IMR-90 (cell line): ENCODE measurements at regions not wholly inside any gene's neighbourhood (a gene's known extent, or its start where the extent isn't known, plus 50 kb on each side); places are given as distances from the start of the nearest gene placed in this dataset.

ENCODE experiments used
- ATAC-seq: fragments of 200-7000 bp; cut with Tn5 transposase; 2 replicates; pipeline ENCODE4 v1.9.1; 2020; ENCODE audit warnings: low read depth, mild to moderate bottlenecking, moderate library complexity
- BruUV-seq: library from RNA; stranded (reverse); fragments of 400-500 nt; replicated peaks from 2 replicates; lab custom pipeline; 2021; lab: Mats Ljungman, UMichigan
- CTCF ChIA-PET: fragments of 300-600 bp; formaldehyde crosslinking; extraction: SDS; loops from one replicate; lab custom pipeline; 2021; ENCODE audit warnings: antibody characterized with exemption; lab: Yijun Ruan, JAX
- POLR2A ChIA-PET: fragments of 300-600 bp; sonication (Branson Sonifier 250); formaldehyde crosslinking; loops from one replicate; lab custom pipeline; 2022; ENCODE audit warnings: antibody characterized with exemption; ENCODE audit not compliant: unreplicated experiment; lab: Charles Lee
- DNase-seq: peaks from one replicate; pipeline ENCODE4 v3.0.0; 2013
- H2AFZ ChIP-seq: replicated peaks from 2 replicates; pipeline ENCODE3; 2013; ENCODE audit warnings: low read length, mild to moderate bottlenecking; ENCODE audit not compliant: poor library complexity
- H2AK5ac ChIP-seq: 2 replicates; pipeline ENCODE4 v1.6.1; 2013; ENCODE audit warnings: low read depth, low read length, inconsistent platforms
- H2AK9ac ChIP-seq: replicated peaks from 2 replicates; pipeline ENCODE3; 2013; ENCODE audit warnings: mild to moderate bottlenecking, low read depth, low read length, moderate library complexity; ENCODE audit not compliant: poor library complexity
- H2BK120ac ChIP-seq: 2 replicates; pipeline ENCODE4 v1.6.1; 2013; ENCODE audit warnings: low read depth, low read length, inconsistent platforms
- H2BK15ac ChIP-seq: 3 replicates; pipeline ENCODE4 v1.6.1; 2013; ENCODE audit warnings: low read depth, low read length, inconsistent platforms
- H2BK20ac ChIP-seq: 2 replicates; pipeline ENCODE4 v1.6.1; 2013; ENCODE audit warnings: low read depth, mild to moderate bottlenecking, inconsistent platforms, low read length, moderate library complexity
- H2BK5ac ChIP-seq: 2 replicates; pipeline ENCODE4 v1.6.1; 2013; ENCODE audit warnings: mild to moderate bottlenecking, low read depth, low read length, inconsistent platforms; ENCODE audit not compliant: poor library complexity, severe bottlenecking
- H3K14ac ChIP-seq: replicated peaks from 2 replicates; pipeline ENCODE4 v1.6.1; 2013; ENCODE audit warnings: low read depth, low read length, inconsistent platforms
- H3K18ac ChIP-seq: 2 replicates; pipeline ENCODE4 v1.6.1; 2013; ENCODE audit warnings: low read depth, low read length, control low read depth
- H3K23ac ChIP-seq: 2 replicates; pipeline ENCODE4 v1.6.1; 2013; ENCODE audit warnings: low read depth, low read length, inconsistent platforms
- H3K27ac ChIP-seq: 2 replicates; pipeline ENCODE4 v1.5.1; 2013; ENCODE audit warnings: mild to moderate bottlenecking, control low read depth, low read length; ENCODE audit not compliant: insufficient read depth
- H3K27me3 ChIP-seq: 2 replicates; pipeline ENCODE4 v1.6.1; 2013; ENCODE audit warnings: low read length; ENCODE audit not compliant: control insufficient read depth, insufficient read depth
- H3K36me3 ChIP-seq: 2 replicates; pipeline ENCODE4 v1.6.1; 2013; ENCODE audit warnings: low read length, mixed read lengths; ENCODE audit not compliant: control insufficient read depth, insufficient read depth
- H3K4ac ChIP-seq: 2 replicates; pipeline ENCODE4 v1.6.1; 2013; ENCODE audit warnings: low read depth, low read length, inconsistent platforms
- H3K4me1 ChIP-seq: 2 replicates; pipeline ENCODE4 v1.6.1; 2013; ENCODE audit warnings: low read length, mixed read lengths; ENCODE audit not compliant: control insufficient read depth, insufficient read depth
- H3K4me2 ChIP-seq: 2 replicates; pipeline ENCODE4 v1.6.1; 2013; ENCODE audit warnings: low read depth, mild to moderate bottlenecking, control low read depth, low read length, moderate library complexity
- H3K4me3 ChIP-seq: 2 replicates; pipeline ENCODE4 v1.5.1; 2013; ENCODE audit warnings: low read depth, mild to moderate bottlenecking, control low read depth, low read length, moderate library complexity; ENCODE audit not compliant: insufficient read depth
- H3K56ac ChIP-seq: 2 replicates; pipeline ENCODE4 v1.6.1; 2013; ENCODE audit warnings: low read length, inconsistent platforms; ENCODE audit not compliant: insufficient read depth; ENCODE audit errors: extremely low read depth
- H3K79me1 ChIP-seq, 2 experiments: 2 replicates each; pipeline ENCODE4 v1.6.1; 2013; ENCODE audit warnings: low read length in 2 of 2, inconsistent platforms in 1 of 2, low read depth in 1 of 2
- H3K9ac ChIP-seq: 2 replicates; pipeline ENCODE4 v1.6.1; 2013; ENCODE audit warnings: low read depth, low read length, control low read depth
- H3K9me1 ChIP-seq: 2 replicates; pipeline ENCODE4 v1.6.1; 2013; ENCODE audit warnings: low read length, inconsistent platforms; ENCODE audit not compliant: insufficient read depth
- H3K9me3 ChIP-seq: 2 replicates; pipeline ENCODE4 v1.6.1; 2013; ENCODE audit warnings: low read length; ENCODE audit not compliant: control insufficient read depth, insufficient read depth
- H4K20me1 ChIP-seq: 2 replicates; pipeline ENCODE4 v1.6.1; 2013; ENCODE audit warnings: low read length, inconsistent platforms; ENCODE audit not compliant: insufficient read depth
- H4K5ac ChIP-seq: 2 replicates; pipeline ENCODE4 v1.6.1; 2013; ENCODE audit warnings: mild to moderate bottlenecking, low read depth, low read length, control low read depth
- H4K8ac ChIP-seq, 2 experiments: 2 replicates each; pipeline ENCODE4 v1.6.1; 2013; ENCODE audit warnings: low read depth in 2 of 2, low read length in 2 of 2, control low read depth in 1 of 2, inconsistent platforms in 1 of 2
- H4K91ac ChIP-seq: 2 replicates; pipeline ENCODE4 v1.6.1; 2013; ENCODE audit warnings: low read depth, low read length, inconsistent platforms; ENCODE audit not compliant: insufficient read depth
- BHLHE40 ChIP-seq: fragments of 150-350 bp; IDR thresholded peaks from 2 replicates; pipeline ENCODE4 v1.6.1; 2016; ENCODE audit warnings: mild to moderate bottlenecking, low read depth, low read length
- CEBPB ChIP-seq: IDR thresholded peaks from 2 replicates; pipeline ENCODE4 v1.6.1; 2012; ENCODE audit warnings: low read depth, low read length, improper control_type of control experiment
- CHD1 ChIP-seq: IDR thresholded peaks from 2 replicates; pipeline ENCODE4 v1.6.1; 2012; ENCODE audit warnings: low read depth, low read length, improper control_type of control experiment
- ELK1 ChIP-seq: fragments of 150-350 bp; IDR thresholded peaks from 2 replicates; pipeline ENCODE4 v1.6.1; 2016; ENCODE audit warnings: low read depth, mild to moderate bottlenecking, low read length, moderate library complexity, borderline replicate concordance
- MAFK ChIP-seq: IDR thresholded peaks from 2 replicates; pipeline ENCODE4 v1.6.1; 2012; ENCODE audit warnings: low read depth, low read length, improper control_type of control experiment
- MAZ ChIP-seq: IDR thresholded peaks from 2 replicates; pipeline ENCODE4 v1.6.1; 2012; ENCODE audit warnings: low read depth, mild to moderate bottlenecking, low read length, improper control_type of control experiment, moderate library complexity, borderline replicate concordance
- POLR2A ChIP-seq: IDR thresholded peaks from 2 replicates; pipeline ENCODE4 v1.6.1; 2012; ENCODE audit warnings: mild to moderate bottlenecking, low read depth, low read length
- RAD21 ChIP-seq: IDR thresholded peaks from 2 replicates; pipeline ENCODE4 v1.6.1; 2012; ENCODE audit warnings: low read length, improper control_type of control experiment
- RFX5 ChIP-seq: IDR thresholded peaks from 2 replicates; pipeline ENCODE4 v1.8.0; 2012; ENCODE audit warnings: low read depth, mild to moderate bottlenecking, low read length, moderate library complexity
- SMC3 ChIP-seq: fragments of 150-350 bp; IDR thresholded peaks from 2 replicates; pipeline ENCODE4 v1.6.1; 2016; ENCODE audit warnings: low read depth, mild to moderate bottlenecking, antibody characterized with exemption, low read length, moderate library complexity
- USF2 ChIP-seq: fragments of 150-350 bp; IDR thresholded peaks from 2 replicates; pipeline ENCODE4 v1.6.1; 2017; ENCODE audit warnings: mild to moderate bottlenecking, antibody characterized with exemption, low read length, low read depth
- WGBS, 2 experiments: methylation state at CpG; one replicate each; pipeline versions ENCODE4 v1.1.5 to v1.1.7; 2013; ENCODE audit warnings: missing lambda C conversion rate in 2 of 2; ENCODE audit not compliant: insufficient read length in 1 of 2; ENCODE audit errors: extremely low coverage in 2 of 2; 5-methylcytosine and 5-hydroxymethylcytosine counted together
- dilution Hi-C: fragments of 300-500 bp; cut with HindIII; formaldehyde crosslinking; loops from one replicate; pipeline ENCODE4 v1.14.3; 2018; ENCODE audit warnings: low sequenced_read_pairs; ENCODE audit not compliant: unreplicated experiment
- in situ Hi-C: fragments of 300-500 bp; cut with MboI; formaldehyde crosslinking; loops from 3 replicates; pipeline ENCODE4 v1.14.3; 2019; ENCODE audit warnings: low sequenced_read_pairs, inconsistent platforms, mixed read lengths
- intact Hi-C: fragments of 100-400 bp; cut with micrococcal nuclease; formaldehyde crosslinking; loops from 2 replicates; pipeline ENCODE4 v1.10.0; 2022

GRCh38 chr5:3091040-3091774 is 339.7 kb upstream of the IRX2 start:
- Histone ChIP-seq H3K4me3 (no peak overlapping the region), H4K20me1 (no peaks in the 10 kb centered on the region), H3K9ac (no peak overlapping the region), H2BK120ac (no peak overlapping the region), H3K9me1 (no peaks in the 10 kb centered on the region), H4K8ac (no peak overlapping the region), H2BK5ac (no peak overlapping the region), H3K23ac (no peak overlapping the region), H3K27ac (no peak overlapping the region), H2AK9ac (no peak overlapping the region), H3K4me2 (no peak overlapping the region), H2BK15ac (no peak overlapping the region), H3K14ac (no peak overlapping the region), H4K91ac (no peak overlapping the region), H3K18ac (no peak overlapping the region), H3K4me1 (no peaks in the 10 kb centered on the region), H3K27me3 (no peaks in the 10 kb centered on the region), H3K56ac (no peak overlapping the region), H2AFZ (no peak overlapping the region), H2AK5ac (no peak overlapping the region), H2BK20ac (no peak overlapping the region), H3K4ac (no peak overlapping the region), H3K9me3 (peaks cover 15% of the 10 kb centered on the region), H3K36me3 (no peaks in the 10 kb centered on the region), H3K79me1 (no peaks in the 10 kb centered on the region), H4K5ac (no peak overlapping the region)
- DNase-seq (no peak), ATAC-seq (no peak)
- no TSS peak for BruUV-seq
- in situ Hi-C loops = no loop called here
- TF ChIP-seq RAD21 = no peak
- no peak for TF ChIP-seq CEBPB
- no peak for TF ChIP-seq POLR2A
- TF ChIP-seq SMC3 = no peak
- TF ChIP-seq RFX5 = no peak
- no peak for TF ChIP-seq MAZ
- TF ChIP-seq USF2 = no peak
- no peak for TF ChIP-seq MAFK
- TF ChIP-seq BHLHE40 = no peak
- no peak for TF ChIP-seq ELK1
- no peak for TF ChIP-seq CHD1
- ChIA-PET CTCF (no interaction called here), POLR2A (no interaction called here)
- dilution Hi-C loops = no loop called here
- WGBS, 2 experiments = no CpG with 5 or more reads among the region's 11 CpGs
- intact Hi-C loops = no loop called here
